GM18499 (cell line): ENCODE measurements at regions not wholly inside any gene's neighbourhood (a gene's known extent, or its start where the extent isn't known, plus 50 kb on each side); places are given as distances from the start of the nearest gene placed in this dataset.

Source experiments
- ATAC-seq: cut with Tn5 transposase; IDR thresholded peaks from one replicate; pipeline ENCODE4 v1.9.1; 2021; ENCODE audit warnings: moderate number of reproducible peaks; ENCODE audit not compliant: insufficient read depth, unreplicated experiment

- no peak for ATAC-seq
Observed at GRCh38 chr2:168338292-168338691, 90.9 kb upstream of the STK39 start.

GRCh38 chr2:168338803-168339437 is 91.5 kb upstream of the STK39 start:
- ATAC-seq = no peak

GRCh38 chr2:168340931-168341330 is 93.5 kb upstream of the STK39 start:
- ATAC-seq = no peak

GRCh38 chr2:168343586-168343985 is 96.2 kb upstream of the STK39 start:
- no peak for ATAC-seq

GRCh38 chr2:168344706-168345105 is 97.3 kb upstream of the STK39 start:
- ATAC-seq = no peak

GRCh38 chr2:168345601-168346000 is 98.2 kb upstream of the STK39 start:
- ATAC-seq = no peak

- ATAC-seq = no peak
Observed at GRCh38 chr2:168346725-168347477, 99.5 kb upstream of the STK39 start.

GRCh38 chr2:168348076-168348475 is 100.7 kb upstream of the STK39 start:
- ATAC-seq = no peak

- ATAC-seq = no peak
Observed at GRCh38 chr2:168350380-168350779, 103.0 kb upstream of the STK39 start.

GRCh38 chr2:168353251-168353650 is 102.8 kb upstream of the CERS6 start:
- ATAC-seq = no peak

- no peak for ATAC-seq
Observed at GRCh38 chr2:168354499-168354898, 101.6 kb upstream of the CERS6 start.

GRCh38 chr2:168355121-168355520 is 101.0 kb upstream of the CERS6 start:
- ATAC-seq = no peak

- ATAC-seq = no peak
Observed at GRCh38 chr2:168355779-168356476, 100.1 kb upstream of the CERS6 start.

GRCh38 chr2:168356477-168356835 is 99.6 kb upstream of the CERS6 start:
- ATAC-seq = no peak

- no peak for ATAC-seq
Observed at GRCh38 chr2:168357797-168358472, 98.1 kb upstream of the CERS6 start.

GRCh38 chr2:168359082-168359481 is 97.0 kb upstream of the CERS6 start:
- no peak for ATAC-seq

GRCh38 chr2:168363347-168364092 is 92.6 kb upstream of the CERS6 start:
- ATAC-seq = peak; percentile 73

GRCh38 chr2:168365094-168365621 is 90.9 kb upstream of the CERS6 start:
- ATAC-seq = no peak

- ATAC-seq = no peak
Observed at GRCh38 chr2:168369031-168369430, 87.0 kb upstream of the CERS6 start.
